B cell (primary cell): ENCODE measurements at regions not wholly inside any gene's neighbourhood (a gene's known extent, or its start where the extent isn't known, plus 50 kb on each side); places are given as distances from the start of the nearest gene placed in this dataset.

Source experiments
- CTCF ChIP-seq: fragments of 200-600 bp; IDR thresholded peaks from one replicate; pipeline ENCODE4 v1.8.0; 2022; ENCODE audit warnings: antibody characterized with exemption, mild to moderate bottlenecking
- EZH2 ChIP-seq: IDR thresholded peaks from 2 replicates; pipeline ENCODE4 v1.6.1; 2012; ENCODE audit warnings: borderline replicate concordance, low read depth, mild to moderate bottlenecking, moderate library complexity, low read length; ENCODE audit not compliant: insufficient read depth, poor library complexity, severe bottlenecking

DNA sequence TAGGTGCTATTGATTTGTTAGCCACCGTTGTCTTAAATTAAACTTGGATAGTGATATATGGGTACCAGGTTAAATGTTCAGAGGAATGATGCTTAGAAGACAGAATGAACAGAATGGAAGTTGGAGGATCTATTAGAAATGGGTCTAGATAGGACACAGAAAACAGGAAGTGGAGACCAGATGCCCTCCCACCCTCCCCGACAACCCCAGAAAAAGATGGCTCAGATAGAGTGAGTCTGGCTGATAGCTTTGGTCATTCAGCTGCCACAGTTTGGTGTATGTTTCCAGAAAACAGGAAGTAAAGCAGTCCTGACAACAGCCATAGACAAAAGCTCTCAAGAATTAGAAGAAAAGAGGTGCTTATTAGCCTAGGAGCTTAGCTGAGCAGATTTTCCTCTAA is 71.5 kb upstream of the DSG1 start:
- TF ChIP-seq CTCF: no peak
- TF ChIP-seq EZH2: no peak
